GM23248 (cell line): ENCODE measurements at regions not wholly inside any gene's neighbourhood (a gene's known extent, or its start where the extent isn't known, plus 50 kb on each side); places are given as distances from the start of the nearest gene placed in this dataset.

ENCODE experiments used
- DNase-seq: peaks from one replicate; pipeline ENCODE4 v3.0.0-alpha.2; 2015
- H2AFZ ChIP-seq: fragments of 200-600 bp; sonication (generic); 2 replicates; pipeline ENCODE4 v1.6.1; 2016; ENCODE audit warnings: antibody characterized with exemption
- H3F3A ChIP-seq: fragments of 200-600 bp; sonication (generic); 2 replicates; pipeline ENCODE4 v1.6.1; 2016; ENCODE audit warnings: mild to moderate bottlenecking, antibody characterized with exemption, mixed run types; ENCODE audit not compliant: insufficient read depth
- H3K27ac ChIP-seq: fragments of 200-600 bp; sonication (generic); 2 replicates; pipeline ENCODE4 v1.5.1; 2016; ENCODE audit warnings: mild to moderate bottlenecking
- H3K27me3 ChIP-seq: fragments of 200-600 bp; sonication (generic); replicated peaks from 2 replicates; pipeline ENCODE4 v1.6.1; 2016; ENCODE audit warnings: mild to moderate bottlenecking; ENCODE audit not compliant: insufficient read depth
- H3K36me3 ChIP-seq: fragments of 200-600 bp; sonication (generic); 2 replicates; pipeline ENCODE4 v1.6.1; 2016; ENCODE audit warnings: low read depth, mild to moderate bottlenecking
- H3K4me1 ChIP-seq: fragments of 200-600 bp; sonication (generic); 2 replicates; pipeline ENCODE4 v1.6.1; 2016; ENCODE audit warnings: mild to moderate bottlenecking; ENCODE audit not compliant: insufficient read depth
- H3K4me2 ChIP-seq: fragments of 200-600 bp; sonication (generic); one replicate; pipeline ENCODE4 v1.6.1; 2016; ENCODE audit warnings: mild to moderate bottlenecking; ENCODE audit not compliant: unreplicated experiment
- H3K4me3 ChIP-seq: fragments of 200-600 bp; sonication (generic); 2 replicates; pipeline ENCODE4 v1.5.1; 2016; ENCODE audit warnings: mild to moderate bottlenecking
- H3K79me2 ChIP-seq: fragments of 200-600 bp; sonication (generic); 2 replicates; pipeline ENCODE4 v1.6.1; 2016; ENCODE audit warnings: mild to moderate bottlenecking; ENCODE audit not compliant: insufficient read depth
- H3K9ac ChIP-seq: fragments of 200-600 bp; sonication (generic); 2 replicates; pipeline ENCODE4 v1.6.1; 2016; ENCODE audit warnings: mild to moderate bottlenecking
- H3K9me2 ChIP-seq: fragments of 200-600 bp; sonication (generic); 2 replicates; pipeline ENCODE4 v1.6.1; 2016; ENCODE audit warnings: mixed run types, mild to moderate bottlenecking, moderate library complexity; ENCODE audit not compliant: insufficient read depth
- H3K9me3 ChIP-seq: fragments of 200-600 bp; sonication (generic); one replicate; pipeline ENCODE4 v1.6.1; 2017; ENCODE audit warnings: low read depth
- H4K20me1 ChIP-seq: fragments of 200-600 bp; sonication (generic); 2 replicates; pipeline ENCODE4 v1.6.0; 2016; ENCODE audit not compliant: insufficient read depth
- EZH2 ChIP-seq: fragments of 200-600 bp; sonication (generic); IDR thresholded peaks from 2 replicates; pipeline ENCODE4 v1.6.1; 2018; ENCODE audit warnings: antibody characterized with exemption, mild to moderate bottlenecking; ENCODE audit not compliant: insufficient read depth, poor library complexity, severe bottlenecking
- EZH2phosphoT487 ChIP-seq: fragments of 200-600 bp; sonication (generic); IDR thresholded peaks from 2 replicates; pipeline ENCODE4 v1.6.1; 2018; ENCODE audit warnings: antibody characterized with exemption, moderate library complexity, mild to moderate bottlenecking, low read depth; ENCODE audit not compliant: insufficient read depth
- WGBS, 2 experiments: methylation state at CpG; one replicate each; pipeline ENCODE4 v1.1.6; 2015 to 2017; ENCODE audit warnings: low lambda C conversion rate in 2 of 2, low coverage in 1 of 2; ENCODE audit errors: missing lambda C conversion rate in 2 of 2; 5-methylcytosine and 5-hydroxymethylcytosine counted together
- in situ Hi-C: fragments of 300-500 bp; cut with MboI; formaldehyde crosslinking; loops from 2 replicates; pipeline ENCODE4 v1.15.0; 2020

DNA sequence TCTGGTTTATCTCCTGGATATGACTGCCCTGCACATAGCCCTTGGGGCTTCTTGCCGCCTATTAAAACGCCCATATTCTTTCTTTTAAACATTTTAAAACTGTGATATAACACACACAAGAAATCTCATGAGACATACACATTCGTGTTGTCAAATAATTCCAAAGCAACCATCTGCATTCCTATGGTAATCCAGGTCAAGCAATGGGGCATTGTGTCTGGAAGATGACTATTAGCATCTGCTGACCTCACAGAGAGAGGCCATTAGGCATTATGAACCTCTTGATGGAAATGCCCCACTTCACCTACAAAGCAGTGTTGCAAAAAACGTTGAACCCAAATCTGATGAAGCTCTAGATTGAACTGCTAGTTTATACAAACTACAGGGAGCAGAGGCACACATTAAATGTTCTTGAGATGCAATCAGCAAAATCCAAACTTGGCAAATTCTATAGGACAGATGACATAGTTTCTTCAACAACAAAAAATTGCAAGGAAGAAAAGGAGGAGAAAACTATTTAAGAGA, 513.8 kb upstream of the CCDC196 start:
- Histone ChIP-seq H3F3A (peaks cover 25% of the 10 kb centered on the region), H3K9me3 (no peaks in the 10 kb centered on the region), H3K4me1 (peaks cover 26% of the 10 kb centered on the region), H2AFZ (no peak overlapping the region; the same call in 1 of the 2 replicates), H3K79me2 (no peaks in the 10 kb centered on the region), H3K9me2 (no peaks in the 10 kb centered on the region), H3K27me3 (no peaks in the 10 kb centered on the region; the same call in 1 of the 2 replicates), H3K4me2 (peak overlapping the region; percentile 40), H3K4me3 (peak overlapping the region; percentile 23; the same call in 1 of the 2 replicates), H3K27ac (peak overlapping the region; percentile 40), H3K9ac (no peak overlapping the region), H3K36me3 (no peaks in the 10 kb centered on the region), H4K20me1 (no peaks in the 10 kb centered on the region)
- in situ Hi-C loops: no loop called here
- DNase-seq: peak; percentile 62
- WGBS, 2 experiments: 62 to 67% methylated on average over 4 of the region's 4 CpGs
- no peak for TF ChIP-seq EZH2phosphoT487
- no peak for TF ChIP-seq EZH2

DNA sequence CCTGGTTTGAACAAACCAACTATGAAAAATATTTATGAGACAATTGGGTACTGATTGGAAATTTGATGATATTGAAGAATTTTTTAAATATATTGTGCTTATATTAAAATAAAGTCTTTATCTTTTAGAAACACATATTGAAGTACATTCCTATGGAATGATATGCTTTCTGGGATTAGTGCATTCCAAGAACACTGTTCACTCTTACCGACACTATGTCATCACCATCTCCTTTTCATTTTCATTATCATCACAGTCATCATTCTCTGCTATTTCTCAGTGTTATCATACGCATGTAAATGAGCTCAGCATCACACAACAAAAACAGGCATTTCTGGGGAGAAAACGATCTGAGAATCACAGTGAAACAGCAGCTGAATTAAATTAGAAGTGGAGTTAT, 513.3 kb upstream of the CCDC196 start:
- Histone ChIP-seq H3K79me2 (no peaks in the 10 kb centered on the region), H3K9ac (no peak overlapping the region), H3K36me3 (no peaks in the 10 kb centered on the region), H3K4me1 (peaks cover 26% of the 10 kb centered on the region), H3F3A (peaks cover 25% of the 10 kb centered on the region), H3K27me3 (no peaks in the 10 kb centered on the region; the same call in 1 of the 2 replicates), H3K9me2 (no peaks in the 10 kb centered on the region), H3K4me3 (peak overlapping the region; percentile 23; the same call in 1 of the 2 replicates), H3K4me2 (peak overlapping the region; percentile 40), H3K27ac (peak overlapping the region; percentile 40), H3K9me3 (no peaks in the 10 kb centered on the region), H2AFZ (no peak overlapping the region), H4K20me1 (no peaks in the 10 kb centered on the region)
- DNase-seq: peak; percentile 82
- in situ Hi-C loops: no loop called here
- TF ChIP-seq EZH2phosphoT487 (no peak), EZH2 (no peak)
- WGBS, 2 experiments: 0 to 1% methylated on average over 3 of the region's 3 CpGs

DNA sequence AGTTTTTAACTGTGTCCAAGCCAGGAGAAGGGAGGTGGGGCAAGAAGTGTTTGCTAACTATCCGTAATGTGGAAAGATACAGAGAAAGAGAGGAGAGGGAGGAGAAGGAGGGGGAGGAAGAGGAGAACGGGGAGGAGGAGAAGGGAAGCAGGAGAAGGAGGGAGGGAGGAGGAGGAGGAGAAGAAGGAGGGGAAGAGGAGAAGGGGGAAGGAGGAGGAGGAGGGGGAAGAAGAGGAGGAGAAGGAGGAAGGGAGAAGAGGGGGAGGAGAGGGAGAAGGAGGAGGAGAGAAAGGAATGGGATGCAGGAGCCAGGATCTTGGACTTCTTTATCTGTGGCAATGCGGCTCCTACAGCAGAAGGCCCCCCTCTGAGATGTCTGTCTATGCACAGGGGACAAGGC, 510.3 kb upstream of the CCDC196 start:
- in situ Hi-C loops: no loop called here
- Histone ChIP-seq H3K27ac (no peak overlapping the region), H3K9me3 (no peaks in the 10 kb centered on the region), H3K79me2 (no peaks in the 10 kb centered on the region), H4K20me1 (no peaks in the 10 kb centered on the region), H3K9me2 (no peaks in the 10 kb centered on the region), H3K4me2 (no peak overlapping the region), H3F3A (peaks cover 25% of the 10 kb centered on the region), H3K27me3 (no peaks in the 10 kb centered on the region), H2AFZ (no peak overlapping the region), H3K36me3 (no peaks in the 10 kb centered on the region), H3K9ac (no peak overlapping the region), H3K4me1 (peaks cover 26% of the 10 kb centered on the region), H3K4me3 (no peak overlapping the region)
- 73 to 74% methylated on average over 2 to 3 of the region's 3 CpGs for WGBS, 2 experiments
- no peak for DNase-seq
- TF ChIP-seq EZH2: no peak
- no peak for TF ChIP-seq EZH2phosphoT487

DNA sequence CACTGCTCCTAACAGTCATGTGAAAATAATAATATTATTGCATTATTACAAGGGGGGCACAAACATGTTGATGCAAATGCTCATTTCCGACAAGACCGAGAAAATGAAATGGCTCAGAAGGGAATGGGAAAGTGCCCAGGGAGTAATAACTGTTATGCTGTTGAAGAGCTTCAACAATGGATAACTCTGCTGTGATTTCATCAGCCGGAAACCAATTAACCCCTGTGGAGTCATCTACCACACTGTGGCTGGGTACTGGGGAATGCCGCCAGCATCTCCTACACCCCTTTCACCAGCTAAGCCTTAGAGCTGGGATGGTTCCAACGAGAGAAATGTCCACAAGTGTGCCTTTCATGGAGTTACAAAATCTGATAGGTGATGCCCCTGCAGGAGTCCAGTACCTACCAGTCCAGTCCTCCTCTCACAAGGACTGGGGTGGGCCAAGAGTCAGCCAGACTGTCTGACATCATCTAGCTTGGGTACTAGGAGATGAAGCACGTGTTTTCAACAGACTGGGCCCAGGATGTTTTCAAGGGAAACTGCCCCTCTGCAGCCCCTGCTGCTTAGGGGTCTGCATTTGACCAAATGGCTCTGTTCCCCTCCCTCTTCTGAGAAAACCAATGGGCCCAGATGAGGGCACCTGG, 509.3 kb upstream of the CCDC196 start:
- Histone ChIP-seq H3K27me3 (no peaks in the 10 kb centered on the region), H3K36me3 (no peaks in the 10 kb centered on the region), H3F3A (peaks cover 16% of the 10 kb centered on the region), H3K4me1 (peaks cover 17% of the 10 kb centered on the region), H3K9me2 (no peaks in the 10 kb centered on the region), H3K27ac (no peak overlapping the region), H3K4me2 (no peak overlapping the region), H3K79me2 (no peaks in the 10 kb centered on the region), H3K9ac (no peak overlapping the region), H3K9me3 (no peaks in the 10 kb centered on the region), H2AFZ (no peak overlapping the region), H3K4me3 (no peak overlapping the region), H4K20me1 (no peaks in the 10 kb centered on the region)
- TF ChIP-seq EZH2phosphoT487 (no peak), EZH2 (no peak)
- 66 to 68% methylated on average over 6 of the region's 6 CpGs for WGBS, 2 experiments
- in situ Hi-C loops: no loop called here
- DNase-seq: peak; percentile 31
